Upper lobe of left lung (tissue), 4 donors: ENCODE measurements at regions not wholly inside any gene's neighbourhood (a gene's known extent, or its start where the extent isn't known, plus 50 kb on each side); places are given as distances from the start of the nearest gene placed in this dataset.

ENCODE experiments used
- CTCF ChIP-seq, 6 experiments: fragments of 450-650 bp in 4 of 6; fragments of 200-600 bp in 2 of 6; sonication (generic) in 2 of 6; IDR thresholded peaks; one replicate each; pipeline ENCODE4 v1.5.1; 2016 to 2019; ENCODE audit warnings: antibody characterized with exemption in 6 of 6
- EP300 ChIP-seq, 4 donors: sonication (generic); formaldehyde crosslinking; IDR thresholded peaks; one replicate each; pipeline ENCODE4 v1.5.1; 2017; ENCODE audit warnings: antibody characterized with exemption in 4 of 4, control low read depth in 2 of 4
- POLR2A ChIP-seq, 4 donors: fragments of 450-650 bp; IDR thresholded peaks; one replicate each; pipeline ENCODE4 v1.5.1; 2016 to 2017; ENCODE audit warnings: antibody characterized with exemption in 4 of 4, mild to moderate bottlenecking in 2 of 4

- TF ChIP-seq CTCF (IDR thresholded peaks at IDR 0.05) (no peak), POLR2A (IDR thresholded peaks at IDR 0.05) (no peak), EP300 (IDR thresholded peaks at IDR 0.05) (no peak)
Observed at GRCh38 chr13:107251341-107251740, 683.4 kb upstream of the ARGLU1 start.
